DND-41 (cell line): ENCODE measurements at regions not wholly inside any gene's neighbourhood (a gene's known extent, or its start where the extent isn't known, plus 50 kb on each side); places are given as distances from the start of the nearest gene placed in this dataset.

Experiments used
- ATAC-seq: fragments of 200-7000 bp; cut with Tn5 transposase; 3 replicates; pipeline ENCODE4 v1.9.1; 2021; ENCODE audit warnings: low read depth; ENCODE audit not compliant: insufficient read depth
- DNase-seq: peaks from one replicate; pipeline ENCODE4 v3.0.0-alpha.2; 2020
- H2AFZ ChIP-seq: 2 replicates; pipeline ENCODE4 v1.6.0; 2012; ENCODE audit warnings: low read depth, low read length
- H3K27ac ChIP-seq: 2 replicates; pipeline ENCODE4 v1.5.1; 2012; ENCODE audit warnings: low read length, inconsistent platforms
- H3K27me3 ChIP-seq: fragments of 200-600 bp; sonication (generic); 2 replicates; pipeline ENCODE4 v1.6.0; 2012; ENCODE audit warnings: low read length, mild to moderate bottlenecking, inconsistent platforms; ENCODE audit not compliant: insufficient read depth, poor library complexity
- H3K36me3 ChIP-seq: 2 replicates; pipeline ENCODE4 v1.5.1; 2012; ENCODE audit warnings: low read length, inconsistent platforms; ENCODE audit not compliant: insufficient read depth
- H3K4me1 ChIP-seq: 2 replicates; pipeline ENCODE4 v1.5.1; 2012; ENCODE audit warnings: mild to moderate bottlenecking, low read length; ENCODE audit not compliant: insufficient read depth
- H3K4me2 ChIP-seq: 2 replicates; pipeline ENCODE4 v1.6.0; 2012; ENCODE audit warnings: mild to moderate bottlenecking, moderate library complexity, low read length, inconsistent platforms; ENCODE audit not compliant: insufficient read depth
- H3K4me3 ChIP-seq, 2 experiments: fragments of 200-600 bp in 1 of 2; shearing (Covaris generic) in 1 of 2; 2 replicates each; pipeline ENCODE4 v1.5.1; 2012 to 2016; ENCODE audit warnings: inconsistent platforms in 2 of 2, low read length in 2 of 2, mild to moderate bottlenecking in 2 of 2, low read depth in 1 of 2, moderate library complexity in 1 of 2
- H3K79me2 ChIP-seq: 2 replicates; pipeline ENCODE4 v1.6.0; 2012; ENCODE audit warnings: low read length, inconsistent platforms; ENCODE audit not compliant: insufficient read depth
- H3K9ac ChIP-seq: 2 replicates; pipeline ENCODE4 v1.6.0; 2012; ENCODE audit warnings: low read depth, mild to moderate bottlenecking, inconsistent platforms, low read length, moderate library complexity
- H3K9me3 ChIP-seq: 2 replicates; pipeline ENCODE4 v1.5.1; 2012; ENCODE audit warnings: low read length, moderate library complexity, mild to moderate bottlenecking, inconsistent platforms; ENCODE audit not compliant: insufficient read depth, severe bottlenecking
- H4K20me1 ChIP-seq: 2 replicates; pipeline ENCODE4 v1.6.0; 2012; ENCODE audit warnings: low read length; ENCODE audit not compliant: insufficient read depth
- CTCF ChIP-seq: IDR thresholded peaks from 2 replicates; pipeline ENCODE4 v1.5.1; 2012; ENCODE audit warnings: borderline replicate concordance, low read length, moderate library complexity, mild to moderate bottlenecking; ENCODE audit not compliant: poor library complexity, severe bottlenecking; ENCODE audit errors: extremely low read depth
- EZH2 ChIP-seq: IDR thresholded peaks from 3 replicates; pipeline ENCODE4 v1.6.1; 2012; ENCODE audit warnings: borderline replicate concordance, low read depth, mild to moderate bottlenecking, moderate library complexity, low read length, inconsistent platforms; ENCODE audit not compliant: severe bottlenecking

- no peak overlapping the region for H3K9ac ChIP-seq
- H4K20me1 ChIP-seq = no peaks in the 10 kb centered on the region
- no peaks in the 10 kb centered on the region for H3K36me3 ChIP-seq
Measured at GRCh38 chr1:218591966-218592365, 246.8 kb downstream of the TGFB2 start.

GRCh38 chr1:218592688-218593087 lies 247.6 kb downstream of the TGFB2 start:
- no peak for ATAC-seq
- Histone ChIP-seq H3K4me3 (no peak overlapping the region), H3K9ac (no peak overlapping the region), H2AFZ (no peak overlapping the region), H3K36me3 (no peaks in the 10 kb centered on the region), H4K20me1 (no peaks in the 10 kb centered on the region), H3K27me3 (no peaks in the 10 kb centered on the region), H3K9me3 (no peaks in the 10 kb centered on the region), H3K27ac (no peak overlapping the region), H3K79me2 (no peaks in the 10 kb centered on the region), H3K4me2 (no peak overlapping the region), H3K4me1 (no peaks in the 10 kb centered on the region)
- TF ChIP-seq EZH2 (no peak), CTCF (no peak)
- no peak for DNase-seq

More at GRCh38 chr1:218591966-218592365, 246.8 kb downstream of the TGFB2 start:
- no peaks in the 10 kb centered on the region for H3K9me3 ChIP-seq
- H3K4me2 ChIP-seq = no peak overlapping the region
- TF ChIP-seq CTCF (no peak), EZH2 (no peak)
- no peaks in the 10 kb centered on the region for H3K79me2 ChIP-seq
- no peak overlapping the region for H3K27ac ChIP-seq
- ATAC-seq = no peak
- H3K27me3 ChIP-seq = no peaks in the 10 kb centered on the region
- no peak overlapping the region for H3K4me3 ChIP-seq
- H2AFZ ChIP-seq = no peak overlapping the region
- DNase-seq = no peak
- no peaks in the 10 kb centered on the region for H3K4me1 ChIP-seq

- H3K9me3 ChIP-seq = no peaks in the 10 kb centered on the region
- no peak overlapping the region for H3K27ac ChIP-seq
- no peak overlapping the region for H3K4me2 ChIP-seq
- H3K4me1 ChIP-seq = no peaks in the 10 kb centered on the region
- TF ChIP-seq EZH2 = no peak
- no peak for TF ChIP-seq CTCF
- ATAC-seq (no peak), DNase-seq (no peak)
- no peaks in the 10 kb centered on the region for H4K20me1 ChIP-seq
- no peak overlapping the region for H3K9ac ChIP-seq
- no peaks in the 10 kb centered on the region for H3K36me3 ChIP-seq
- no peaks in the 10 kb centered on the region for H3K79me2 ChIP-seq
- H3K4me3 ChIP-seq = no peak overlapping the region
- no peak overlapping the region for H2AFZ ChIP-seq
- no peaks in the 10 kb centered on the region for H3K27me3 ChIP-seq
Measured at GRCh38 chr1:218600968-218601367, 255.8 kb downstream of the TGFB2 start.

GRCh38 chr1:218604217-218604616 lies 259.1 kb downstream of the TGFB2 start:
- no peaks in the 10 kb centered on the region for H4K20me1 ChIP-seq
- no peaks in the 10 kb centered on the region for H3K36me3 ChIP-seq
- TF ChIP-seq EZH2 (no peak), CTCF (no peak)
- no peak overlapping the region for H2AFZ ChIP-seq
- no peak for DNase-seq
- no peak overlapping the region for H3K4me2 ChIP-seq
- H3K4me1 ChIP-seq = no peaks in the 10 kb centered on the region
- ATAC-seq = no peak
- H3K9me3 ChIP-seq = no peaks in the 10 kb centered on the region
- no peak overlapping the region for H3K9ac ChIP-seq
- H3K27ac ChIP-seq = no peak overlapping the region
- H3K4me3 ChIP-seq = no peak overlapping the region
- H3K27me3 ChIP-seq = no peaks in the 10 kb centered on the region
- no peaks in the 10 kb centered on the region for H3K79me2 ChIP-seq
